ENCODE measurements at regions not wholly inside any gene's neighbourhood (a gene's known extent, or its start where the extent isn't known, plus 50 kb on each side); places are given as distances from the start of the nearest gene placed in this dataset.

- H3K27ac ChIP-seq: no peak overlapping the region
- no peak for TF ChIP-seq CTCF (IDR thresholded peaks at IDR 0.05; ENCODE audit: low read depth, low read length)
- no peak for DNase-seq (ENCODE audit: low read depth in 1 of 2, low spot score in 1 of 2)
- H3K4me1 ChIP-seq (ENCODE audit: low read depth): no peaks in the 10 kb centered on the region
- H3K4me3 ChIP-seq: no peak overlapping the region
- H3K9me3 ChIP-seq (ENCODE audit: low read depth): no peaks in the 10 kb centered on the region
- H3K27me3 ChIP-seq: no peaks in the 10 kb centered on the region
- H3K36me3 ChIP-seq: no peaks in the 10 kb centered on the region
Measured at GRCh38 chr16:56022818-56023217, 147.6 kb upstream of the CES5A start.

GRCh38 chr16:56019274-56019673 lies 144.1 kb upstream of the CES5A start:
- Histone ChIP-seq H3K27me3 (no peaks in the 10 kb centered on the region), H3K9me3 (ENCODE audit: low read depth) (no peaks in the 10 kb centered on the region), H3K4me1 (ENCODE audit: low read depth) (no peaks in the 10 kb centered on the region), H3K4me3 (no peak overlapping the region), H3K27ac (no peak overlapping the region), H3K36me3 (no peaks in the 10 kb centered on the region)
- TF ChIP-seq CTCF (IDR thresholded peaks at IDR 0.05; ENCODE audit: low read depth, low read length): no peak
- DNase-seq (ENCODE audit: low read depth in 1 of 2, low spot score in 1 of 2): no peak

GRCh38 chr16:56013962-56014552 lies 138.9 kb upstream of the CES5A start:
- Histone ChIP-seq H3K27me3 (no peaks in the 10 kb centered on the region), H3K4me1 (ENCODE audit: low read depth) (no peaks in the 10 kb centered on the region), H3K36me3 (no peaks in the 10 kb centered on the region), H3K4me3 (no peak overlapping the region), H3K9me3 (ENCODE audit: low read depth) (no peaks in the 10 kb centered on the region), H3K27ac (no peak overlapping the region)
- no peak for TF ChIP-seq CTCF (IDR thresholded peaks at IDR 0.05; ENCODE audit: low read depth, low read length)
- peak; percentile 6 to 90 for DNase-seq (ENCODE audit: low read depth in 1 of 2, low spot score in 1 of 2)

GRCh38 chr16:56012482-56012811 lies 137.3 kb upstream of the CES5A start:
- no peak overlapping the region for H3K27ac ChIP-seq
- no peak for TF ChIP-seq CTCF (IDR thresholded peaks at IDR 0.05; ENCODE audit: low read depth, low read length)
- no peaks in the 10 kb centered on the region for H3K36me3 ChIP-seq
- no peaks in the 10 kb centered on the region for H3K4me1 ChIP-seq (ENCODE audit: low read depth)
- no peak overlapping the region for H3K4me3 ChIP-seq
- no peaks in the 10 kb centered on the region for H3K9me3 ChIP-seq (ENCODE audit: low read depth)
- DNase-seq (ENCODE audit: low read depth in 1 of 2, low spot score in 1 of 2): no peak
- H3K27me3 ChIP-seq: no peaks in the 10 kb centered on the region

GRCh38 chr16:56011808-56012481 lies 136.8 kb upstream of the CES5A start:
- H3K36me3 ChIP-seq: no peaks in the 10 kb centered on the region
- H3K4me1 ChIP-seq (ENCODE audit: low read depth): no peaks in the 10 kb centered on the region
- DNase-seq (ENCODE audit: low read depth in 1 of 2, low spot score in 1 of 2): peak in 1 of 2 donors; percentile 3
- H3K27ac ChIP-seq: no peak overlapping the region
- no peaks in the 10 kb centered on the region for H3K9me3 ChIP-seq (ENCODE audit: low read depth)
- no peak for TF ChIP-seq CTCF (IDR thresholded peaks at IDR 0.05; ENCODE audit: low read depth, low read length)
- no peaks in the 10 kb centered on the region for H3K27me3 ChIP-seq
- H3K4me3 ChIP-seq: no peak overlapping the region
